Activated T-cell treated with anti-CD3 and anti-CD28 coated beads, Interleukin-2, amount 50 U/mL, for 1 hour (primary cell): ENCODE measurements at regions not wholly inside any gene's neighbourhood (a gene's known extent, or its start where the extent isn't known, plus 50 kb on each side); places are given as distances from the start of the nearest gene placed in this dataset.
"Not testable (repeated sequence)": the region's sequence is repeated elsewhere in the genome, so short reads cannot be mapped to it uniquely, and the experiment has no call there.

ENCODE experiments used
- DNase-seq: peaks from one replicate; pipeline ENCODE4 v3.0.0-alpha.2; 2020

- DNase-seq = no peak
These were observed 676.9 kb downstream of the ADCYAP1 start for GRCh38 chr18:1581581-1581980.

- no peak for DNase-seq
These were observed 681.3 kb downstream of the ADCYAP1 start for GRCh38 chr18:1585881-1586488.

GRCh38 chr18:1593091-1593490 lies 688.4 kb downstream of the ADCYAP1 start:
- DNase-seq = no peak

GRCh38 chr18:1595195-1595594 lies 690.5 kb downstream of the ADCYAP1 start:
- DNase-seq = no peak

- no peak for DNase-seq
These were observed 694.5 kb downstream of the ADCYAP1 start for GRCh38 chr18:1599196-1599595.

- no peak for DNase-seq
These were observed 700.1 kb downstream of the ADCYAP1 start for GRCh38 chr18:1604751-1605150.

- DNase-seq = no peak
These were observed 713.7 kb downstream of the ADCYAP1 start for GRCh38 chr18:1618364-1618763.

GRCh38 chr18:1619507-1619906 lies 714.8 kb downstream of the ADCYAP1 start:
- DNase-seq = no peak

GRCh38 chr18:1624612-1625011 lies 719.9 kb downstream of the ADCYAP1 start:
- no peak for DNase-seq

- DNase-seq = no peak
These were observed 722.8 kb downstream of the ADCYAP1 start for GRCh38 chr18:1627494-1627893.

GRCh38 chr18:1648712-1649111 lies 744.0 kb downstream of the ADCYAP1 start:
- DNase-seq = no peak

GRCh38 chr18:1652018-1652417 lies 747.3 kb downstream of the ADCYAP1 start:
- DNase-seq = no peak

GRCh38 chr18:1653873-1654272 lies 749.2 kb downstream of the ADCYAP1 start:
- DNase-seq = no peak

GRCh38 chr18:1657876-1658275 lies 753.2 kb downstream of the ADCYAP1 start:
- DNase-seq = no peak

GRCh38 chr18:1658908-1659566 lies 754.4 kb downstream of the ADCYAP1 start:
- DNase-seq = no peak

- no peak for DNase-seq
These were observed 759.4 kb downstream of the ADCYAP1 start for GRCh38 chr18:1663879-1664705.

- DNase-seq = no peak
These were observed 760.4 kb downstream of the ADCYAP1 start for GRCh38 chr18:1665079-1665478.

GRCh38 chr18:1668279-1668678 lies 763.6 kb downstream of the ADCYAP1 start:
- DNase-seq = no peak

GRCh38 chr18:1671710-1672109 lies 767.0 kb downstream of the ADCYAP1 start:
- DNase-seq = not testable (repeated sequence)

- DNase-seq = no peak
These were observed 771.7 kb downstream of the ADCYAP1 start for GRCh38 chr18:1676387-1676786.

GRCh38 chr18:1680108-1680507 lies 775.4 kb downstream of the ADCYAP1 start:
- no peak for DNase-seq

GRCh38 chr18:1691863-1692262 lies 787.2 kb downstream of the ADCYAP1 start:
- DNase-seq = no peak

- DNase-seq = no peak
These were observed 803.3 kb downstream of the ADCYAP1 start for GRCh38 chr18:1708006-1708405.

GRCh38 chr18:1710114-1710513 lies 805.4 kb downstream of the ADCYAP1 start:
- DNase-seq = no peak
